GM12875 (cell line): ENCODE measurements at regions not wholly inside any gene's neighbourhood (a gene's known extent, or its start where the extent isn't known, plus 50 kb on each side); places are given as distances from the start of the nearest gene placed in this dataset.

Experiments used
- H3K4me3 ChIP-seq: one replicate; pipeline ENCODE4 v1.5.1; 2011; ENCODE audit warnings: low read depth, low read length, control low read depth
- CTCF ChIP-seq: IDR thresholded peaks from 2 replicates; pipeline ENCODE4 v1.5.1; 2011; ENCODE audit warnings: low read depth, mild to moderate bottlenecking, control low read depth, inconsistent platforms, low read length, moderate library complexity, borderline replicate concordance; ENCODE audit not compliant: insufficient read depth

- TF ChIP-seq CTCF: no peak
- H3K4me3 ChIP-seq: no peak overlapping the region
Measured at GRCh38 chr14:97594306-97594705, 797.1 kb downstream of the VRK1 start.

- H3K4me3 ChIP-seq: no peak overlapping the region
- TF ChIP-seq CTCF: no peak
Measured at GRCh38 chr14:97602438-97603117, 805.4 kb downstream of the VRK1 start.

GRCh38 chr14:97603201-97603600, 806.0 kb downstream of the VRK1 start:
- TF ChIP-seq CTCF: no peak
- no peak overlapping the region for H3K4me3 ChIP-seq

- TF ChIP-seq CTCF: no peak
- H3K4me3 ChIP-seq: no peak overlapping the region
Measured at GRCh38 chr14:97604731-97605130, 807.5 kb downstream of the VRK1 start.

DNA sequence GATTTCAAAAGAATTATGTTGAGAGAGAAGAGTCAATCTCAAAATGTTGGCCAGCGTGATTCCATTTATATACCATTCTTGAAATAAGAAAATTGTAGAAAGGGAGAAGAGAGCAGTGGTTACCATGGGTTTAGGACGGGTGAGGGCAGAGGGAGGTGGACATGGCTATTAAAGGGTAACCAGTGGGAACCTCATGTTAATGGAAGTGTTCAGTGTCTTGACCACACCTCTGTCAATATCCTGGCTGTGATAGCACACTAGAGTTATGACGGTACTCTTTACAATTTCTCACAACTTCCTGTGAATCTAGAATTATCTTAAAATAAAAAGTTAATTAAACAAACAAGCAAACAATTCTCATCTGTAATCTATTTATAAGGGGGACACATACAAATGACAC, 821.2 kb downstream of the VRK1 start:
- TF ChIP-seq CTCF: no peak
- H3K4me3 ChIP-seq: no peak overlapping the region

DNA sequence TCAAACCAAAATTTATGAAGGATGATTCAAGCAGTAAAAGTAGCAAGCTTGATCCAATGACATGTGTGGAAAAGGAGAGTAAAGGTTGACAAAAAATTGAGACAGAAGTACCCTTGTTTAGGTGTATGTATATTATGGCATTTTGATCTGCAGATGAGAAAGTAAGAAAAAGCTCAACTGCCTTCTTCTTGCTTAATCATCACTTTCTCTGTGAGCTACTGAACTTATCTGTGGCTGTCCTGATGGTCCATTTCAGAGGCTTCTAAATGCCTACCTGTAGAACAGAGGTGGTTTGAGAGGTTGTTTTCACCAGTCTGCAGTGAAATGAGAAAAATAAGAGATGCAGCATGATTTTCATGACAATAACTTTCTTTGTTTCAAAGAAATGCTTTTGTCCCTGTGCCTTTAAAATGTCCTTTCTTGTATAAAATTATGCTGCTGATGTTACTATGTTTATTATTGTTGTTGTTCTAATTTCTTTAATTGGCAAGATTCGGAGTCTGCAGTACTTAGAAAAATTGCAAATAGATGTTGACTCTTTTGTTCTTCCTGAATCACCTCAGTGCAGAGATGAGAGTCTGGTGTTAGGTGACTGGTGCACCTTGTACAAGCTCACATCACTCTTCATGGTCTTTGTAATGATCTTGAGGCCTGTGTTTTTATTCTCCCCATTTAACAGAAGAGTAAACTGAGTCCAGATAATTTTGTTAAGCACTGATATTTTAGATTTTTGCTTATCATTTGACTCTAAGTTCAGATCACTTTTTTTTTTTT, 821.9 kb downstream of the VRK1 start:
- no peak overlapping the region for H3K4me3 ChIP-seq
- TF ChIP-seq CTCF: no peak

- no peak for TF ChIP-seq CTCF
- H3K4me3 ChIP-seq: no peak overlapping the region
Measured at GRCh38 chr14:97620066-97620465, 822.9 kb downstream of the VRK1 start.
